ENCODE measurements at regions not wholly inside any gene's neighbourhood (a gene's known extent, or its start where the extent isn't known, plus 50 kb on each side); places are given as distances from the start of the nearest gene placed in this dataset.

DNA sequence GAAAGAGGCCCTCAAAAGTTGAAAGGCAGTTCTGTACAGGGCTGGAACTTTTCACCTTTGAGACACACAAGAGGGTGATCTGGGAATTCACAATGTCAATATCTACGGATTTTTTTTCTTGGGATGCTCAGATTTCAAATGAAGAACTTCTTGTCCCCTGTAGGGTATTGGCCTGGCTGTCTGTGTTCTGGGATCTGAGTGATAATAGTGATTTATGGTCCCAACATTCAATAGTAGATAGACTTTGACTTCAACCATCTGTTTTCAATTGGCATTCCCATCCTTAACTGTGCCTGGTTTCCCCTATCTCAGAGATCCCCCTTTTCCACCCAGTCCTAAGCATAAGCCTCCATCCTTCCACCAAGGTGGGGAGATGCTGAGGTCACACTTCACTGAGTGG is 274.1 kb downstream of the COG6 start:
- TF ChIP-seq TARDBP (IDR thresholded peaks at IDR 0.05; ENCODE audit: borderline replicate concordance) = no peak
- no peak for TF ChIP-seq POLR2A (IDR thresholded peaks at IDR 0.05; ENCODE audit: low read depth, low read length)
- TF ChIP-seq, protein P1, sequence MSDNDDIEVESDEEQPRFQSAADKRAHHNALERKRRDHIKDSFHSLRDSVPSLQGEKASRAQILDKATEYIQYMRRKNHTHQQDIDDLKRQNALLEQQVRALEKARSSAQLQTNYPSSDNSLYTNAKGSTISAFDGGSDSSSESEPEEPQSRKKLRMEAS (IDR thresholded peaks at IDR 0.05; ENCODE audit: low read depth, low read length) = no peak
- TF ChIP-seq, protein P2, sequence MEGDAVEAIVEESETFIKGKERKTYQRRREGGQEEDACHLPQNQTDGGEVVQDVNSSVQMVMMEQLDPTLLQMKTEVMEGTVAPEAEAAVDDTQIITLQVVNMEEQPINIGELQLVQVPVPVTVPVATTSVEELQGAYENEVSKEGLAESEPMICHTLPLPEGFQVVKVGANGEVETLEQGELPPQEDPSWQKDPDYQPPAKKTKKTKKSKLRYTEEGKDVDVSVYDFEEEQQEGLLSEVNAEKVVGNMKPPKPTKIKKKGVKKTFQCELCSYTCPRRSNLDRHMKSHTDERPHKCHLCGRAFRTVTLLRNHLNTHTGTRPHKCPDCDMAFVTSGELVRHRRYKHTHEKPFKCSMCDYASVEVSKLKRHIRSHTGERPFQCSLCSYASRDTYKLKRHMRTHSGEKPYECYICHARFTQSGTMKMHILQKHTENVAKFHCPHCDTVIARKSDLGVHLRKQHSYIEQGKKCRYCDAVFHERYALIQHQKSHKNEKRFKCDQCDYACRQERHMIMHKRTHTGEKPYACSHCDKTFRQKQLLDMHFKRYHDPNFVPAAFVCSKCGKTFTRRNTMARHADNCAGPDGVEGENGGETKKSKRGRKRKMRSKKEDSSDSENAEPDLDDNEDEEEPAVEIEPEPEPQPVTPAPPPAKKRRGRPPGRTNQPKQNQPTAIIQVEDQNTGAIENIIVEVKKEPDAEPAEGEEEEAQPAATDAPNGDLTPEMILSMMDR (IDR thresholded peaks at IDR 0.05 in 2 of 3, conservative IDR thresholded peaks at IDR 0.05 in 1 of 3; ENCODE audit: control insufficient read depth in 2 of 3, extremely low read depth in 1 of 3, insufficient read depth in 1 of 3, low read depth in 3 of 3, low read length in 3 of 3) = no peak
- TF ChIP-seq TAF1 (IDR thresholded peaks at IDR 0.05; ENCODE audit: borderline replicate concordance, low read depth, low read length) = no peak
- TF ChIP-seq, protein P3, sequence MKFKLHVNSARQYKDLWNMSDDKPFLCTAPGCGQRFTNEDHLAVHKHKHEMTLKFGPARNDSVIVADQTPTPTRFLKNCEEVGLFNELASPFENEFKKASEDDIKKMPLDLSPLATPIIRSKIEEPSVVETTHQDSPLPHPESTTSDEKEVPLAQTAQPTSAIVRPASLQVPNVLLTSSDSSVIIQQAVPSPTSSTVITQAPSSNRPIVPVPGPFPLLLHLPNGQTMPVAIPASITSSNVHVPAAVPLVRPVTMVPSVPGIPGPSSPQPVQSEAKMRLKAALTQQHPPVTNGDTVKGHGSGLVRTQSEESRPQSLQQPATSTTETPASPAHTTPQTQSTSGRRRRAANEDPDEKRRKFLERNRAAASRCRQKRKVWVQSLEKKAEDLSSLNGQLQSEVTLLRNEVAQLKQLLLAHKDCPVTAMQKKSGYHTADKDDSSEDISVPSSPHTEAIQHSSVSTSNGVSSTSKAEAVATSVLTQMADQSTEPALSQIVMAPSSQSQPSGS (IDR thresholded peaks at IDR 0.05; ENCODE audit: low read length) = no peak
- no peak for TF ChIP-seq CHD4 (IDR thresholded peaks at IDR 0.05)
- TF ChIP-seq POLR2AphosphoS5 (IDR thresholded peaks at IDR 0.05; ENCODE audit: low read length) = no peak
- no peak for TF ChIP-seq POLR2AphosphoS2 (IDR thresholded peaks at IDR 0.05; ENCODE audit: low read depth, low read length)
- no peak for TF ChIP-seq WRNIP1 (IDR thresholded peaks at IDR 0.05; ENCODE audit: borderline replicate concordance, low read depth, low read length)
